Karpas-422 (cell line): ENCODE measurements at regions not wholly inside any gene's neighbourhood (a gene's known extent, or its start where the extent isn't known, plus 50 kb on each side); places are given as distances from the start of the nearest gene placed in this dataset.

Experiments
- DNase-seq: peaks from one replicate; pipeline ENCODE4 v3.0.0-alpha.2; 2015
- H2AFZ ChIP-seq: fragments of 200-600 bp; sonication (generic); 2 replicates; pipeline ENCODE4 v1.6.1; 2014; ENCODE audit warnings: antibody characterized with exemption, low read length, mixed read lengths
- H3K27ac ChIP-seq: fragments of 200-600 bp; sonication (generic); 2 replicates; pipeline ENCODE4 v1.5.1; 2014; ENCODE audit warnings: mild to moderate bottlenecking, low read length, moderate library complexity
- H3K27me3 ChIP-seq: fragments of 200-600 bp; sonication (generic); 2 replicates; pipeline ENCODE4 v1.6.1; 2014; ENCODE audit warnings: low read length, mixed read lengths
- H3K36me3 ChIP-seq: fragments of 200-600 bp; sonication (generic); 2 replicates; pipeline ENCODE4 v1.6.1; 2014; ENCODE audit warnings: low read length, mixed read lengths; ENCODE audit not compliant: insufficient read depth
- H3K4me1 ChIP-seq: fragments of 200-600 bp; sonication (generic); 2 replicates; pipeline ENCODE4 v1.6.1; 2014; ENCODE audit warnings: mild to moderate bottlenecking, low read length, mixed read lengths
- H3K4me2 ChIP-seq: fragments of 200-600 bp; sonication (generic); 2 replicates; pipeline ENCODE4 v1.6.1; 2014; ENCODE audit warnings: low read length, low read depth, mild to moderate bottlenecking; ENCODE audit not compliant: poor library complexity, severe bottlenecking
- H3K4me3 ChIP-seq: fragments of 200-600 bp; sonication (generic); 2 replicates; pipeline ENCODE4 v1.5.1; 2014; ENCODE audit warnings: mild to moderate bottlenecking, antibody characterized with exemption, low read length, mixed read lengths
- H3K79me2 ChIP-seq: fragments of 200-600 bp; sonication (generic); 2 replicates; pipeline ENCODE4 v1.6.1; 2014; ENCODE audit warnings: mild to moderate bottlenecking, low read length, mixed read lengths
- H3K9ac ChIP-seq: fragments of 200-600 bp; sonication (generic); 2 replicates; pipeline ENCODE4 v1.6.0; 2014; ENCODE audit warnings: low read length
- H3K9me2 ChIP-seq: fragments of 200-600 bp; sonication (generic), shearing (Covaris generic); replicated peaks from 2 replicates; pipeline ENCODE4 v1.6.0; 2014; ENCODE audit warnings: mild to moderate bottlenecking, low read length, moderate library complexity; ENCODE audit not compliant: insufficient read depth
- H3K9me3 ChIP-seq: fragments of 300-700, 200-600 bp; sonication (generic); 2 replicates; pipeline ENCODE4 v1.6.1; 2014; ENCODE audit warnings: low read length, mixed read lengths
- H4K20me1 ChIP-seq: fragments of 200-600 bp; sonication (generic); 2 replicates; pipeline ENCODE4 v1.6.1; 2014; ENCODE audit warnings: mild to moderate bottlenecking, antibody characterized with exemption, low read length, low read depth; ENCODE audit not compliant: insufficient read depth

GRCh38 chr6:51432481-51432880, 613.8 kb downstream of the TFAP2B start:
- H4K20me1 ChIP-seq = no peaks in the 10 kb centered on the region
- H3K79me2 ChIP-seq = no peaks in the 10 kb centered on the region
- no peaks in the 10 kb centered on the region for H3K36me3 ChIP-seq
- no peak overlapping the region for H3K4me2 ChIP-seq
- H3K4me1 ChIP-seq = no peaks in the 10 kb centered on the region
- no peak for DNase-seq
- H3K27ac ChIP-seq = no peak overlapping the region
- peaks cover 5% of the 10 kb centered on the region; the same call in 1 of the 2 replicates for H3K9me3 ChIP-seq
- no peaks in the 10 kb centered on the region for H3K27me3 ChIP-seq
- H3K4me3 ChIP-seq = no peak overlapping the region
- no peak overlapping the region for H2AFZ ChIP-seq
- no peak overlapping the region for H3K9ac ChIP-seq
- no peaks in the 10 kb centered on the region for H3K9me2 ChIP-seq

- Histone ChIP-seq H2AFZ (no peak overlapping the region), H3K9ac (no peak overlapping the region), H3K79me2 (no peaks in the 10 kb centered on the region), H3K27ac (no peak overlapping the region), H3K36me3 (no peaks in the 10 kb centered on the region), H3K4me3 (no peak overlapping the region), H3K27me3 (no peaks in the 10 kb centered on the region), H3K4me2 (no peak overlapping the region), H3K9me2 (no peaks in the 10 kb centered on the region), H3K4me1 (no peaks in the 10 kb centered on the region), H4K20me1 (no peaks in the 10 kb centered on the region), H3K9me3 (no peaks in the 10 kb centered on the region; the same call in 1 of the 2 replicates)
- DNase-seq = no peak
Measured at GRCh38 chr6:51450248-51450957, 631.7 kb downstream of the TFAP2B start.

GRCh38 chr6:51450958-51451357, 632.3 kb downstream of the TFAP2B start:
- no peak for DNase-seq
- Histone ChIP-seq H3K4me1 (no peaks in the 10 kb centered on the region), H3K27ac (no peak overlapping the region), H2AFZ (no peak overlapping the region), H3K4me3 (no peak overlapping the region), H3K79me2 (no peaks in the 10 kb centered on the region), H3K36me3 (no peaks in the 10 kb centered on the region), H3K9ac (no peak overlapping the region), H4K20me1 (no peaks in the 10 kb centered on the region), H3K27me3 (no peaks in the 10 kb centered on the region), H3K4me2 (no peak overlapping the region), H3K9me3 (no peaks in the 10 kb centered on the region), H3K9me2 (no peaks in the 10 kb centered on the region)

DNA sequence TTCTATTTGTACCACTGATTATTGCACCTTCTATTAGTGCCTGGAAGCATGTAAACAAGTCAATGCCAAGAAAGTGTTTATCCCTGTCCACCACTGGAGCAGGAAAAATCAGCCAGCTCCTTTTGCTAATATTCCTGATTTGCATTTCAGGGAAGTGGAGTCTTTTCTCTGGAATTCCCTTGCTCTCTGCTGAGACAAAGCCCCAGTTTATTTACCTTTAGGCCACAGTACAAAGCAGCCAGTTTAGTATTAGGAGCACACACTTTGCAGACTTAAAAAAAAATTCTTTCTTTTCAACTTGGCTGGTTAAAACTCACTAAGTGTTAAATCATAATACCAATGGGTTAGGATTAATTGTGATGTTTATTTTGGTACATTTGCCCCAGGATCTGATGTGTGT, 631.1 kb downstream of the PKHD1 start:
- no peaks in the 10 kb centered on the region for H4K20me1 ChIP-seq
- H3K9me2 ChIP-seq = no peaks in the 10 kb centered on the region
- H3K4me3 ChIP-seq = no peak overlapping the region
- DNase-seq = no peak
- H3K4me2 ChIP-seq = no peak overlapping the region
- no peak overlapping the region for H3K9ac ChIP-seq
- H2AFZ ChIP-seq = no peak overlapping the region
- H3K9me3 ChIP-seq = no peaks in the 10 kb centered on the region
- no peak overlapping the region for H3K27ac ChIP-seq
- no peaks in the 10 kb centered on the region for H3K36me3 ChIP-seq
- no peaks in the 10 kb centered on the region for H3K27me3 ChIP-seq
- no peaks in the 10 kb centered on the region for H3K4me1 ChIP-seq
- no peaks in the 10 kb centered on the region for H3K79me2 ChIP-seq

DNA sequence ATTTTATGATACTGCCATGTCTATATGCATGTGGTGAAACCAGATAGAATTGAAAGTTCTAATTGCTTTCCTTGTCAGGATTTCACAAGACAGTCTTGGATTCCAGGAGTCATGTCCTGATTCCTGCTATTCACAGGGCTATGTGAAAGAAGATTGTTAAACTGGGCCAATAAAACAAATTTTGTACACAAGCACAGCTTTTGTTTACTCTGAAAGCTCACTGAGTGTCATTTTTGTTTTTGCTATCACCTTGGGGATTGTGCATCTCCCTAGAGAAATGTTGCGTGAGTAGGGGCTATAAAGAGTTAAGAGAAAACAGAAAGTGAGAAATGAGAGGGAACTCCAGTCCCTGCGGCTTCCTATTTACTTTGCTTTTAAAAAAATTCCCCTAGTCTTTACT, 627.5 kb downstream of the PKHD1 start:
- Histone ChIP-seq H3K79me2 (no peaks in the 10 kb centered on the region), H3K9me2 (no peaks in the 10 kb centered on the region), H2AFZ (no peak overlapping the region), H3K27me3 (no peaks in the 10 kb centered on the region), H3K9me3 (no peaks in the 10 kb centered on the region), H3K36me3 (no peaks in the 10 kb centered on the region), H3K4me3 (no peak overlapping the region), H3K27ac (no peak overlapping the region), H3K4me2 (no peak overlapping the region), H3K9ac (no peak overlapping the region), H4K20me1 (no peaks in the 10 kb centered on the region), H3K4me1 (no peaks in the 10 kb centered on the region)
- DNase-seq = no peak

GRCh38 chr6:51462896-51463295, 624.5 kb downstream of the PKHD1 start:
- Histone ChIP-seq H3K27me3 (no peaks in the 10 kb centered on the region), H2AFZ (no peak overlapping the region), H3K9me3 (no peaks in the 10 kb centered on the region), H3K4me2 (no peak overlapping the region), H4K20me1 (no peaks in the 10 kb centered on the region), H3K9me2 (no peaks in the 10 kb centered on the region), H3K27ac (no peak overlapping the region), H3K4me1 (no peaks in the 10 kb centered on the region), H3K79me2 (no peaks in the 10 kb centered on the region), H3K9ac (no peak overlapping the region), H3K36me3 (no peaks in the 10 kb centered on the region), H3K4me3 (no peak overlapping the region)
- DNase-seq = no peak

- Histone ChIP-seq H3K79me2 (no peaks in the 10 kb centered on the region), H3K27ac (no peak overlapping the region), H3K36me3 (no peaks in the 10 kb centered on the region), H4K20me1 (no peaks in the 10 kb centered on the region), H3K9me3 (no peaks in the 10 kb centered on the region), H3K9me2 (no peaks in the 10 kb centered on the region), H3K27me3 (no peaks in the 10 kb centered on the region), H2AFZ (no peak overlapping the region), H3K9ac (no peak overlapping the region), H3K4me2 (no peak overlapping the region), H3K4me3 (no peak overlapping the region), H3K4me1 (no peaks in the 10 kb centered on the region)
- no peak for DNase-seq
Measured at GRCh38 chr6:51463321-51463720, 624.1 kb downstream of the PKHD1 start.

DNA sequence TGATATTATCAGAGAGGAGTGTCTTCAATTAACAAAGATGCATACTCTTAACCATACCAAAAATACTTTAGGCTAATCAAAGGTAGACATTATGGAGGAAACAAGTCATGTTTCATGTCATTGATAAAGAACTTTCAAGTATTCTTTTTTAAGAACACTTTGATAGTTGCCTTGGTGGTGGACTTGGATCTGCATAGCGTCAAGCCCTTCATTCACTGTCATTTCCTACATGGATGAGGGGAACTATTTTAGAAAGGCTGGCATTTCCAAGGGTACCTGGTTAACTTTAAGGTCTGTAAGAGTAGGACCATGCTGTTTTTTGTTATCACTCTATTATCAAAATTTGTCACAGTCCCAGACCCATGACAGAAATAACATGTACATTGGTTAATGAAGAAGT, 622.5 kb downstream of the PKHD1 start:
- Histone ChIP-seq H2AFZ (no peak overlapping the region), H3K36me3 (no peaks in the 10 kb centered on the region), H3K9me2 (0 out of 2 replicates have a peak, but pooled peaks cover 3% of the 10 kb centered on the region), H3K4me2 (no peak overlapping the region), H3K4me3 (no peak overlapping the region), H4K20me1 (no peaks in the 10 kb centered on the region), H3K4me1 (no peaks in the 10 kb centered on the region), H3K9me3 (no peaks in the 10 kb centered on the region), H3K79me2 (no peaks in the 10 kb centered on the region), H3K9ac (no peak overlapping the region), H3K27ac (no peak overlapping the region), H3K27me3 (no peaks in the 10 kb centered on the region)
- no peak for DNase-seq
